Fibroblast of mammary gland (primary cell): ENCODE measurements at regions not wholly inside any gene's neighbourhood (a gene's known extent, or its start where the extent isn't known, plus 50 kb on each side); places are given as distances from the start of the nearest gene placed in this dataset.

ENCODE experiments used
- DNase-seq: peaks from one replicate; pipeline ENCODE4 v3.0.0-alpha.2; 2010; ENCODE audit warnings: low read depth
- H3K4me3 ChIP-seq: 2 replicates; pipeline ENCODE4 v1.5.1; 2011; ENCODE audit warnings: low read depth, mild to moderate bottlenecking, low read length, moderate library complexity; ENCODE audit not compliant: control insufficient read depth
- TF ChIP-seq, protein P1 (sequence below): conservative IDR thresholded peaks from 2 replicates; pipeline ENCODE4 v1.5.1; 2011; ENCODE audit warnings: low read depth, low read length, inconsistent platforms; ENCODE audit not compliant: control insufficient read depth, insufficient read depth

- TF ChIP-seq, protein P1, sequence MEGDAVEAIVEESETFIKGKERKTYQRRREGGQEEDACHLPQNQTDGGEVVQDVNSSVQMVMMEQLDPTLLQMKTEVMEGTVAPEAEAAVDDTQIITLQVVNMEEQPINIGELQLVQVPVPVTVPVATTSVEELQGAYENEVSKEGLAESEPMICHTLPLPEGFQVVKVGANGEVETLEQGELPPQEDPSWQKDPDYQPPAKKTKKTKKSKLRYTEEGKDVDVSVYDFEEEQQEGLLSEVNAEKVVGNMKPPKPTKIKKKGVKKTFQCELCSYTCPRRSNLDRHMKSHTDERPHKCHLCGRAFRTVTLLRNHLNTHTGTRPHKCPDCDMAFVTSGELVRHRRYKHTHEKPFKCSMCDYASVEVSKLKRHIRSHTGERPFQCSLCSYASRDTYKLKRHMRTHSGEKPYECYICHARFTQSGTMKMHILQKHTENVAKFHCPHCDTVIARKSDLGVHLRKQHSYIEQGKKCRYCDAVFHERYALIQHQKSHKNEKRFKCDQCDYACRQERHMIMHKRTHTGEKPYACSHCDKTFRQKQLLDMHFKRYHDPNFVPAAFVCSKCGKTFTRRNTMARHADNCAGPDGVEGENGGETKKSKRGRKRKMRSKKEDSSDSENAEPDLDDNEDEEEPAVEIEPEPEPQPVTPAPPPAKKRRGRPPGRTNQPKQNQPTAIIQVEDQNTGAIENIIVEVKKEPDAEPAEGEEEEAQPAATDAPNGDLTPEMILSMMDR: no peak
- no peak overlapping the region for H3K4me3 ChIP-seq
Observed at GRCh38 chr2:196563876-196564275, 75.6 kb upstream of the CCDC150 start.

GRCh38 chr2:196565106-196565765, 74.3 kb upstream of the CCDC150 start:
- no peak overlapping the region for H3K4me3 ChIP-seq
- TF ChIP-seq, protein P1: no peak
- DNase-seq: no peak

More at GRCh38 chr2:196563876-196564275, 75.6 kb upstream of the CCDC150 start:
- DNase-seq: no peak

- TF ChIP-seq, protein P1: no peak
- no peak for DNase-seq
- H3K4me3 ChIP-seq: no peak overlapping the region
Observed at GRCh38 chr2:196565982-196566381, 73.5 kb upstream of the CCDC150 start.

DNA sequence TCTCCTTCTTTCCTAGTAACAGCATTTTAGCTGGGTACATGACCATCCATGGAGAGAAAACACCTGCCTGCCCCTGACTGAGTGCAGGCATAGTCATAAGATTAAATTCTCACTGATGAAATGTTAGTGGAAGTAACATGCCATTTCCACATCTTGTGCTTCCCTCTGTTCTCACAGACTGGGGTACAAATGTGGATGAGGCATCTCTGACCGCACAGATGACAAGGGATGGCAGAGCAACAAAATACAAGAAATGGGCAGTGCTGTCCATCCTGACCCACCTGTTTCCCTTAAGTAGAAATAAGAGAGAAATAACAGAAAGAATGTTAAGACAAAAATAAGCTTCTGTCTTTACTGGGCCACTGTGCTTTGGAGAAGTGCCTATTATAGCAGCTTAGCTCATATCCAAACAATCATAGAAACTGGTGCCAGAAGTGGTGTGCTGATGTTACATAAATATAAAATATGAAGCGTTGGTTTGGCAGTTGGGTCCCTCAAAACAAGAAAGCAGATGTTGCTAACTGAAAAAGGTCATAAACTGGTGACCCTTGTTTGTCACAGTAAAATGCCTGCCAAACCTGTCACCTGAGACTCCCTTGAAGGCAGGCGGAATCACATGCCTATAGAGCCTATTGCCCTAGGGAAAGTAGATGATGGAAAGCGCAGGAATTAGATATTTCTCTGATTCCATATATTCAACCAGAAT, 72.4 kb upstream of the CCDC150 start:
- DNase-seq: peak; percentile 19
- TF ChIP-seq, protein P1: no peak
- no peak overlapping the region for H3K4me3 ChIP-seq

- no peak overlapping the region for H3K4me3 ChIP-seq
- TF ChIP-seq, protein P1: no peak
- no peak for DNase-seq
Observed at GRCh38 chr2:196568506-196568905, 71.0 kb upstream of the CCDC150 start.

GRCh38 chr2:196584903-196585302, 54.6 kb upstream of the CCDC150 start:
- no peak for DNase-seq
- no peak overlapping the region for H3K4me3 ChIP-seq
- TF ChIP-seq, protein P1: no peak
